ENCODE measurements at regions not wholly inside any gene's neighbourhood (a gene's known extent, or its start where the extent isn't known, plus 50 kb on each side); places are given as distances from the start of the nearest gene placed in this dataset.

- H3K27me3 ChIP-seq: no peaks in the 10 kb centered on the region
- TF ChIP-seq POLR2A (IDR thresholded peaks at IDR 0.05): no peak
- TF ChIP-seq, protein P1, sequence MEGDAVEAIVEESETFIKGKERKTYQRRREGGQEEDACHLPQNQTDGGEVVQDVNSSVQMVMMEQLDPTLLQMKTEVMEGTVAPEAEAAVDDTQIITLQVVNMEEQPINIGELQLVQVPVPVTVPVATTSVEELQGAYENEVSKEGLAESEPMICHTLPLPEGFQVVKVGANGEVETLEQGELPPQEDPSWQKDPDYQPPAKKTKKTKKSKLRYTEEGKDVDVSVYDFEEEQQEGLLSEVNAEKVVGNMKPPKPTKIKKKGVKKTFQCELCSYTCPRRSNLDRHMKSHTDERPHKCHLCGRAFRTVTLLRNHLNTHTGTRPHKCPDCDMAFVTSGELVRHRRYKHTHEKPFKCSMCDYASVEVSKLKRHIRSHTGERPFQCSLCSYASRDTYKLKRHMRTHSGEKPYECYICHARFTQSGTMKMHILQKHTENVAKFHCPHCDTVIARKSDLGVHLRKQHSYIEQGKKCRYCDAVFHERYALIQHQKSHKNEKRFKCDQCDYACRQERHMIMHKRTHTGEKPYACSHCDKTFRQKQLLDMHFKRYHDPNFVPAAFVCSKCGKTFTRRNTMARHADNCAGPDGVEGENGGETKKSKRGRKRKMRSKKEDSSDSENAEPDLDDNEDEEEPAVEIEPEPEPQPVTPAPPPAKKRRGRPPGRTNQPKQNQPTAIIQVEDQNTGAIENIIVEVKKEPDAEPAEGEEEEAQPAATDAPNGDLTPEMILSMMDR (IDR thresholded peaks at IDR 0.05): no peak
- H3K9me3 ChIP-seq: no peaks in the 10 kb centered on the region
- no peak overlapping the region for H3K4me3 ChIP-seq (replicated peaks in 1 of 3)
- H3K4me1 ChIP-seq: no peaks in the 10 kb centered on the region
- H3K36me3 ChIP-seq: no peaks in the 10 kb centered on the region
- intact Hi-C loops (cut with DNase I): no loop called here
- H3K27ac ChIP-seq: no peak overlapping the region
- no peak for DNase-seq
- 94 to 98% methylated on average over 1 of the region's 1 CpG for WGBS, 2 donors
These were observed 213.7 kb upstream of the ALCAM start for GRCh38 chr3:105152987-105153386.

- TF ChIP-seq, protein P1 (IDR thresholded peaks at IDR 0.05): no peak
- no peak for TF ChIP-seq POLR2A (IDR thresholded peaks at IDR 0.05)
- DNase-seq: no peak
- H3K27me3 ChIP-seq: no peaks in the 10 kb centered on the region
- no peaks in the 10 kb centered on the region for H3K4me1 ChIP-seq
- no peaks in the 10 kb centered on the region for H3K9me3 ChIP-seq
- H3K27ac ChIP-seq: no peak overlapping the region
- intact Hi-C loops (cut with DNase I): no loop called here
- no peak overlapping the region for H3K4me3 ChIP-seq (replicated peaks in 1 of 3)
- H3K36me3 ChIP-seq: no peaks in the 10 kb centered on the region
These were observed 212.0 kb upstream of the ALCAM start for GRCh38 chr3:105154692-105155091.

- TF ChIP-seq POLR2A (IDR thresholded peaks at IDR 0.05): no peak
- TF ChIP-seq, protein P1 (IDR thresholded peaks at IDR 0.05): no peak
- Histone ChIP-seq H3K4me1 (no peaks in the 10 kb centered on the region), H3K27me3 (no peaks in the 10 kb centered on the region), H3K9me3 (no peaks in the 10 kb centered on the region), H3K27ac (no peak overlapping the region), H3K4me3 (replicated peaks in 1 of 3) (no peak overlapping the region), H3K36me3 (no peaks in the 10 kb centered on the region)
- intact Hi-C loops (cut with DNase I): no loop called here
- DNase-seq: no peak
- 89 to 91% methylated on average over 5 of the region's 5 CpGs for WGBS, 2 donors
These were observed 209.5 kb upstream of the ALCAM start for GRCh38 chr3:105157067-105157765.

- TF ChIP-seq, protein P1 (IDR thresholded peaks at IDR 0.05): no peak
- TF ChIP-seq POLR2A (IDR thresholded peaks at IDR 0.05): no peak
- Histone ChIP-seq H3K4me3 (replicated peaks in 1 of 3) (no peak overlapping the region), H3K27me3 (no peaks in the 10 kb centered on the region), H3K27ac (no peak overlapping the region), H3K9me3 (no peaks in the 10 kb centered on the region), H3K36me3 (no peaks in the 10 kb centered on the region), H3K4me1 (no peaks in the 10 kb centered on the region)
- WGBS, 2 donors: 89 to 91% methylated on average over 3 of the region's 3 CpGs
- no peak for DNase-seq
- intact Hi-C loops (cut with DNase I): no loop called here
These were observed 209.0 kb upstream of the ALCAM start for GRCh38 chr3:105157766-105158085.

GRCh38 chr3:105158286-105158685 lies 208.4 kb upstream of the ALCAM start:
- no peak for DNase-seq
- H3K4me1 ChIP-seq: no peaks in the 10 kb centered on the region
- H3K27me3 ChIP-seq: no peaks in the 10 kb centered on the region
- intact Hi-C loops (cut with DNase I): no loop called here
- no peak overlapping the region for H3K4me3 ChIP-seq (replicated peaks in 1 of 3)
- no peaks in the 10 kb centered on the region for H3K36me3 ChIP-seq
- no peak for TF ChIP-seq POLR2A (IDR thresholded peaks at IDR 0.05)
- TF ChIP-seq, protein P1 (IDR thresholded peaks at IDR 0.05): no peak
- no peaks in the 10 kb centered on the region for H3K9me3 ChIP-seq
- H3K27ac ChIP-seq: no peak overlapping the region
